SK-N-SH (cell line): ENCODE measurements at regions not wholly inside any gene's neighbourhood (a gene's known extent, or its start where the extent isn't known, plus 50 kb on each side); places are given as distances from the start of the nearest gene placed in this dataset.

Source experiments
- CTCF ChIA-PET: fragments of 300-600, 350-600 bp; formaldehyde crosslinking; extraction: SDS; loops from one replicate; lab custom pipeline; 2021; lab: Yijun Ruan, JAX
- POLR2A ChIA-PET: fragments of 350-600 bp; sonication (Branson Sonifier 250); formaldehyde crosslinking; extraction: SDS; loops from one replicate; lab custom pipeline; 2020; ENCODE audit warnings: antibody characterized with exemption, inconsistent platforms; lab: Yijun Ruan, JAX
- DNase-seq: peaks from one replicate; pipeline ENCODE4 v3.0.0; 2012
- H2AFZ ChIP-seq: fragments of 200-600 bp; sonication (generic); 2 replicates; pipeline ENCODE4 v1.8.1; 2016; ENCODE audit warnings: antibody characterized with exemption, mild to moderate bottlenecking, low read depth
- H3F3A ChIP-seq: fragments of 200-600 bp; sonication (generic); replicated peaks from 2 replicates; pipeline ENCODE3; 2016; ENCODE audit warnings: antibody characterized with exemption, mild to moderate bottlenecking; ENCODE audit not compliant: insufficient read depth
- H3K27ac ChIP-seq, 2 experiments: fragments of 200-500 bp in 1 of 2; fragments of 200-600 bp in 1 of 2; sonication (Bioruptor generic) in 1 of 2; sonication (generic), shearing (Covaris generic) in 1 of 2; 2 replicates each; pipeline versions ENCODE4 v1.5.1 to v1.6.1; 2014 to 2016; ENCODE audit warnings: low read depth in 2 of 2, inconsistent platforms in 1 of 2, low read length in 1 of 2, mild to moderate bottlenecking in 1 of 2, mixed read lengths in 1 of 2
- H3K27me3 ChIP-seq: fragments of 200-600 bp; sonication (generic), shearing (Covaris generic); 2 replicates; pipeline ENCODE4 v1.6.1; 2016; ENCODE audit warnings: mixed run types; ENCODE audit not compliant: insufficient read depth
- H3K36me3 ChIP-seq, 2 experiments: fragments of 200-500 bp in 1 of 2; fragments of 200-600 bp in 1 of 2; sonication (Bioruptor generic) in 1 of 2; sonication (generic) in 1 of 2; replicated peaks in 1 of 2; 2 replicates each; pipeline versions ENCODE3 to v1.5.1; 2014 to 2016; ENCODE audit warnings: low read length in 1 of 2, mild to moderate bottlenecking in 1 of 2; ENCODE audit not compliant: insufficient read depth in 2 of 2, control insufficient read depth in 1 of 2
- H3K4me1 ChIP-seq, 2 experiments: fragments of 200-500 bp in 1 of 2; fragments of 200-600 bp in 1 of 2; sonication (Bioruptor generic) in 1 of 2; sonication (generic), shearing (Covaris generic) in 1 of 2; 2 replicates each; pipeline versions ENCODE4 v1.5.1 to v1.6.1; 2014 to 2016; ENCODE audit warnings: low read depth in 1 of 2, low read length in 1 of 2, mixed run types in 1 of 2; ENCODE audit not compliant: insufficient read depth in 2 of 2, control insufficient read depth in 1 of 2
- H3K4me2 ChIP-seq: fragments of 200-600 bp; sonication (generic), shearing (Covaris generic); 2 replicates; pipeline ENCODE4 v1.6.1; 2017; ENCODE audit warnings: mixed run types
- H3K4me3 ChIP-seq, 2 experiments: fragments of 200-500 bp in 1 of 2; fragments of 200-600 bp in 1 of 2; sonication (Bioruptor generic) in 1 of 2; sonication (generic), shearing (Covaris generic) in 1 of 2; 2 replicates each; pipeline versions ENCODE4 v1.5.1 to v1.8.1; 2014 to 2016; ENCODE audit warnings: low read depth in 2 of 2, inconsistent platforms in 1 of 2, low read length in 1 of 2, mild to moderate bottlenecking in 1 of 2, mixed read lengths in 1 of 2, moderate library complexity in 1 of 2
- H3K79me2 ChIP-seq: fragments of 200-600 bp; sonication (generic); 2 replicates; pipeline ENCODE4 v1.8.1; 2017; ENCODE audit warnings: mild to moderate bottlenecking; ENCODE audit not compliant: insufficient read depth
- H3K9ac ChIP-seq: fragments of 200-600 bp; sonication (generic); 2 replicates; pipeline ENCODE4 v1.6.1; 2017; ENCODE audit warnings: mixed run types
- H3K9me2 ChIP-seq: fragments of 200-600 bp; sonication (generic); 2 replicates; pipeline ENCODE4 v1.6.1; 2017; ENCODE audit warnings: mixed run types
- H3K9me3 ChIP-seq: fragments of 200-600 bp; sonication (generic); 2 replicates; pipeline ENCODE4 v1.6.1; 2017; ENCODE audit warnings: mixed run types, mild to moderate bottlenecking, moderate library complexity
- H4K20me1 ChIP-seq: fragments of 200-600 bp; sonication (generic); 2 replicates; pipeline ENCODE4 v1.6.1; 2017; ENCODE audit warnings: mild to moderate bottlenecking, mixed run types; ENCODE audit not compliant: insufficient read depth
- CHD2 ChIP-seq: fragments of 150-350 bp; IDR thresholded peaks from 2 replicates; pipeline ENCODE4 v1.6.1; 2018; ENCODE audit warnings: low read length; ENCODE audit not compliant: partially characterized antibody
- CTCF ChIP-seq: fragments of 200-600 bp; sonication (generic); IDR thresholded peaks from 2 replicates; pipeline ENCODE4 v1.6.1; 2017; ENCODE audit warnings: antibody characterized with exemption, mild to moderate bottlenecking, moderate library complexity
- ELF1 ChIP-seq: IDR thresholded peaks from 2 replicates; pipeline ENCODE4 v1.4.0; 2012
- FOXJ3 ChIP-seq: sonication (generic); formaldehyde crosslinking; IDR thresholded peaks from 2 replicates; pipeline ENCODE4 v1.5.1; 2020; ENCODE audit warnings: mild to moderate bottlenecking, missing genetic modification reagents
- FOXM1 ChIP-seq: IDR thresholded peaks from 2 replicates; pipeline ENCODE4 v1.4.0; 2012; ENCODE audit warnings: low read depth, mild to moderate bottlenecking
- GATA2 ChIP-seq: sonication (generic); formaldehyde crosslinking; IDR thresholded peaks from 2 replicates; pipeline ENCODE4 v1.5.0; 2020; ENCODE audit warnings: mild to moderate bottlenecking, missing genetic modification reagents
- IRF3 ChIP-seq: fragments of 150-350 bp; IDR thresholded peaks from 2 replicates; pipeline ENCODE4 v1.6.1; 2016; ENCODE audit warnings: mild to moderate bottlenecking, low read depth, low read length
- JUND ChIP-seq: IDR thresholded peaks from 2 replicates; pipeline ENCODE4 v1.4.0; 2012
- NFIC ChIP-seq: IDR thresholded peaks from 2 replicates; pipeline ENCODE4 v1.4.0; 2012; ENCODE audit warnings: borderline replicate concordance
- RAD21 ChIP-seq: IDR thresholded peaks from 2 replicates; pipeline ENCODE4 v1.6.1; 2012; ENCODE audit warnings: mild to moderate bottlenecking, low read length
- REST ChIP-seq: IDR thresholded peaks from 2 replicates; pipeline ENCODE4 v1.6.1; 2012; ENCODE audit warnings: mild to moderate bottlenecking, low read depth, low read length, moderate library complexity
- RFX5 ChIP-seq: IDR thresholded peaks from 2 replicates; pipeline ENCODE4 v1.6.1; 2012; ENCODE audit warnings: mild to moderate bottlenecking, improper control_type of control experiment, low read length
- SIN3A ChIP-seq: IDR thresholded peaks from 2 replicates; pipeline ENCODE4 v1.6.1; 2012; ENCODE audit warnings: low read depth, mild to moderate bottlenecking, low read length, moderate library complexity, borderline replicate concordance
- SMC3 ChIP-seq: IDR thresholded peaks from 2 replicates; pipeline ENCODE4 v1.6.1; 2012; ENCODE audit warnings: low read depth, low read length, improper control_type of control experiment
- TEAD4 ChIP-seq: IDR thresholded peaks from 2 replicates; pipeline ENCODE4 v1.4.0; 2012; ENCODE audit warnings: mild to moderate bottlenecking, borderline replicate concordance; ENCODE audit not compliant: insufficient read depth
- USF1 ChIP-seq: IDR thresholded peaks from 2 replicates; pipeline ENCODE4 v1.4.0; 2012; ENCODE audit warnings: low read depth, borderline replicate concordance
- YY1 ChIP-seq: IDR thresholded peaks from 2 replicates; pipeline ENCODE4 v1.4.0; 2012; ENCODE audit warnings: low read depth, mild to moderate bottlenecking
- ZBTB33 ChIP-seq: IDR thresholded peaks from 2 replicates; pipeline ENCODE4 v1.4.0; 2012; ENCODE audit warnings: low read depth, borderline replicate concordance
- WGBS: methylation state at CpG from one replicate; pipeline ENCODE4 v1.1.6; 2017; ENCODE audit warnings: low lambda C conversion rate; 5-methylcytosine and 5-hydroxymethylcytosine counted together

- TF ChIP-seq USF1: no peak
- no peak for TF ChIP-seq CHD2
- no peak for TF ChIP-seq RFX5
- no peak for TF ChIP-seq RAD21
- no peak for TF ChIP-seq NFIC
- TF ChIP-seq TEAD4: no peak
- TF ChIP-seq IRF3: no peak
- no peak for TF ChIP-seq JUND
- TF ChIP-seq FOXJ3: no peak
- no peak for TF ChIP-seq CTCF
- no peak for TF ChIP-seq SMC3
- TF ChIP-seq, all 33 proteins: peak for 0
Observed at GRCh38 chr2:78301166-78301789, 724.2 kb upstream of the REG3G start (continued).

GRCh38 chr2:78304678-78305077 is 720.8 kb upstream of the REG3G start:
- no peaks in the 10 kb centered on the region for H3K79me2 ChIP-seq
- DNase-seq: no peak
- no peaks in the 10 kb centered on the region for H3K27me3 ChIP-seq
- no peaks in the 10 kb centered on the region; a peak in 2 of 4 replicates for H3K4me1 ChIP-seq
- H3K36me3 ChIP-seq: no peaks in the 10 kb centered on the region
- H2AFZ ChIP-seq: no peak overlapping the region
- H3F3A ChIP-seq: no peaks in the 10 kb centered on the region
- TF ChIP-seq ELF1 (no peak), REST (no peak), SMC3 (no peak), JUND (no peak), FOXM1 (no peak), GATA2 (CRISPR knock-in tag) (no peak), SIN3A (no peak), ZBTB33 (no peak), YY1 (no peak), FOXJ3 (no peak), TEAD4 (no peak)
- no peak overlapping the region for H3K4me2 ChIP-seq
- POLR2A ChIA-PET: no interaction called here
- no peaks in the 10 kb centered on the region for H3K9me3 ChIP-seq
- H4K20me1 ChIP-seq: no peaks in the 10 kb centered on the region
- H3K27ac ChIP-seq: no peak overlapping the region; a peak in 1 of 4 replicates
- CTCF ChIA-PET: interaction anchor here (0.9 kb wide), 1 partner anchor 150 kb away, joined by 3 read pairs; no protein-coding TSS in a partner anchor
- no peak overlapping the region for H3K4me3 ChIP-seq
- no peak overlapping the region for H3K9ac ChIP-seq
- H3K9me2 ChIP-seq: no peaks in the 10 kb centered on the region
- 27% methylated on average over 1 of the region's 1 CpG for WGBS
